A549 (cell line): ENCODE measurements at regions not wholly inside any gene's neighbourhood (a gene's known extent, or its start where the extent isn't known, plus 50 kb on each side); places are given as distances from the start of the nearest gene placed in this dataset.

ENCODE experiments used
- ATAC-seq, 2 experiments: fragments of 200-7000 bp in 1 of 2; fragments of >200 bp in 1 of 2; cut with Nextera tagmentation in 1 of 2; cut with Tn5 transposase in 1 of 2; 3 replicates each; pipeline versions ENCODE4 v1.8.0 to v1.9.1; 2018 to 2020; ENCODE audit warnings: mild to moderate bottlenecking in 1 of 2, moderate library complexity in 1 of 2
- CTCF ChIA-PET: fragments of 300-600 bp; sonication (Branson Sonifier 250); formaldehyde crosslinking; extraction: SDS; loops from one replicate; lab custom pipeline; 2021; ENCODE audit warnings: antibody characterized with exemption, inconsistent platforms; lab: Yijun Ruan, JAX
- POLR2A ChIA-PET: fragments of 350-600 bp; formaldehyde crosslinking; extraction: SDS; loops from one replicate; lab custom pipeline; 2021; ENCODE audit warnings: antibody characterized with exemption, inconsistent platforms; lab: Yijun Ruan, JAX
- DNase-seq, 2 experiments: peaks; one replicate each; pipeline versions ENCODE4 v3.0.0 to v3.0.0-alpha.2; 2011 to 2016; ENCODE audit warnings: low read depth in 1 of 2, low spot score in 1 of 2
- FAIRE-seq: peaks from 2 replicates; lab custom pipeline; 2011; peaks lifted over from hg19 to GRCh38; lab: Jason Lieb, UNC
- H3K27ac ChIP-seq, 2 experiments: fragments of >200 bp; sonication (Bioruptor Twin); formaldehyde crosslinking; 3 replicates each; pipeline ENCODE4 v1.5.1; 2016 to 2017
- H3K4me1 ChIP-seq: fragments of >200 bp; sonication (Bioruptor Twin); formaldehyde crosslinking; 3 replicates; pipeline ENCODE4 v1.6.1; 2016
- H3K4me2 ChIP-seq: fragments of >200 bp; sonication (Bioruptor Twin); formaldehyde crosslinking; 3 replicates; pipeline ENCODE4 v1.6.1; 2016
- H3K4me3 ChIP-seq: fragments of >200 bp; sonication (Bioruptor Twin); formaldehyde crosslinking; 3 replicates; pipeline ENCODE4 v1.5.1; 2016
- H3K9me3 ChIP-seq: fragments of >200 bp; sonication (Bioruptor Twin); formaldehyde crosslinking; 3 replicates; pipeline ENCODE4 v1.6.1; 2016
- BCL3 ChIP-seq: fragments of >200 bp; sonication (Bioruptor Twin); formaldehyde crosslinking; IDR thresholded peaks from 3 replicates; pipeline ENCODE4 v1.6.1; 2016
- CBX2 ChIP-seq: fragments of 200-600 bp; sonication (generic); IDR thresholded peaks from 2 replicates; pipeline ENCODE4 v1.6.1; 2016; ENCODE audit warnings: low read depth, mild to moderate bottlenecking, borderline replicate concordance
- CHD2 ChIP-seq: fragments of 150-350 bp; IDR thresholded peaks from 2 replicates; pipeline ENCODE4 v1.6.1; 2014; ENCODE audit warnings: low read length; ENCODE audit not compliant: partially characterized antibody
- CTCF ChIP-seq: fragments of >200 bp; sonication (Bioruptor Twin); formaldehyde crosslinking; IDR thresholded peaks from 3 replicates; pipeline ENCODE4 v1.5.1; 2016
- EHMT2 ChIP-seq: fragments of 200-600 bp; sonication (generic); IDR thresholded peaks from 2 replicates; pipeline ENCODE4 v1.6.1; 2016; ENCODE audit warnings: antibody characterized with exemption, low read depth, mild to moderate bottlenecking, moderate library complexity
- ELK1 ChIP-seq: fragments of 150-350 bp; IDR thresholded peaks from 2 replicates; pipeline ENCODE4 v1.6.1; 2014; ENCODE audit warnings: low read depth, mild to moderate bottlenecking, low read length
- FOSL2 ChIP-seq, 2 experiments: fragments of 450-650 bp in 1 of 2; fragments of >200 bp in 1 of 2; sonication (Bioruptor Twin) in 1 of 2; formaldehyde crosslinking; IDR thresholded peaks; 2 replicates each; pipeline versions ENCODE4 v1.5.0 to v1.6.1; 2016 to 2020; ENCODE audit warnings: mild to moderate bottlenecking in 1 of 2, moderate library complexity in 1 of 2
- GATA3 ChIP-seq: IDR thresholded peaks from 2 replicates; pipeline ENCODE4 v1.6.1; 2012; ENCODE audit warnings: borderline replicate concordance
- HDAC2 ChIP-seq: fragments of 200-600 bp; sonication (generic); IDR thresholded peaks from 2 replicates; pipeline ENCODE4 v1.6.1; 2016
- HEYL ChIP-seq: fragments of 250-450 bp; sonication (Bioruptor Pico); IDR thresholded peaks from 2 replicates; pipeline ENCODE4 v1.8.0; 2021; ENCODE audit warnings: mild to moderate bottlenecking, moderate library complexity
- JUN ChIP-seq, 2 experiments: fragments of >200 bp; sonication (Bioruptor Twin); formaldehyde crosslinking; IDR thresholded peaks; 2 replicates in 1 of 2; 3 replicates in 1 of 2; pipeline ENCODE4 v1.6.1; 2016 to 2017
- JUNB ChIP-seq: fragments of >200 bp; sonication (Bioruptor Twin); formaldehyde crosslinking; IDR thresholded peaks from 2 replicates; pipeline ENCODE4 v1.6.1; 2016
- KDM5A ChIP-seq: fragments of 200-600 bp; sonication (generic); IDR thresholded peaks from 2 replicates; pipeline ENCODE4 v1.6.1; 2016; ENCODE audit warnings: antibody characterized with exemption, mild to moderate bottlenecking
- MAFK ChIP-seq: fragments of 450-650 bp; IDR thresholded peaks from 2 replicates; pipeline ENCODE4 v1.6.1; 2014; ENCODE audit not compliant: partially characterized antibody
- MAX ChIP-seq: IDR thresholded peaks from 2 replicates; pipeline ENCODE4 v1.6.1; 2012
- MAZ ChIP-seq: fragments of 150-350 bp; IDR thresholded peaks from 2 replicates; pipeline ENCODE4 v1.6.1; 2014; ENCODE audit warnings: antibody characterized with exemption, low read depth, low read length, borderline replicate concordance
- NPAS2 ChIP-seq: fragments of 250-450 bp; sonication (Bioruptor Pico); IDR thresholded peaks from 2 replicates; pipeline ENCODE4 v1.8.0; 2022; ENCODE audit warnings: mild to moderate bottlenecking, moderate library complexity, borderline replicate concordance
- PBX3 ChIP-seq: IDR thresholded peaks from 2 replicates; pipeline ENCODE4 v1.6.1; 2012
- SREBF2 ChIP-seq: fragments of 450-650 bp; IDR thresholded peaks from 2 replicates; pipeline ENCODE4 v1.6.1; 2014; ENCODE audit warnings: mild to moderate bottlenecking, moderate library complexity
- USF2 ChIP-seq: fragments of 450-650 bp; IDR thresholded peaks from 2 replicates; pipeline ENCODE4 v1.6.1; 2014; ENCODE audit warnings: antibody characterized with exemption
- WGBS: methylation state at CpG from one replicate; pipeline ENCODE4 v1.1.6; 2017; ENCODE audit errors: missing lambda C conversion rate; 5-methylcytosine and 5-hydroxymethylcytosine counted together

GRCh38 chr9:70470050-70471015 is 55.9 kb upstream of the KLF9 start:
- ATAC-seq (peak; percentile 41 to 68; a peak in 4 of 6 replicates), FAIRE-seq (no peak), DNase-seq (peak in 1 of 2 experiments; percentile 26)
- 37% methylated on average over 9 of the region's 9 CpGs for WGBS
- Histone ChIP-seq H3K4me3 (no peak overlapping the region), H3K4me1 (peaks cover 16% of the 10 kb centered on the region), H3K27ac (peak overlapping the region; percentile 18 to 57; a peak in 3 of 6 replicates), H3K9me3 (no peaks in the 10 kb centered on the region), H3K4me2 (peak overlapping the region; percentile 52)
- TF ChIP-seq MAX (0 out of 2 replicates have a peak, but pooled peaks have one; percentile 14), USF2 (no peak), JUN (IDR thresholded peaks at IDR 0.05) (no peak)
- ChIA-PET CTCF (interaction anchor here (1.1 to 1.4 kb wide), 3 partner anchors 9 to 81 kb away, joined by 3 to 5 read pairs (median 3); no protein-coding TSS in a partner anchor), POLR2A (no interaction called here)

GRCh38 chr9:70468291-70468690 is 53.8 kb upstream of the KLF9 start:
- peaks cover 16% of the 10 kb centered on the region for H3K4me1 ChIP-seq
- no peaks in the 10 kb centered on the region for H3K9me3 ChIP-seq
- POLR2A ChIA-PET, result no interaction called here
- CTCF ChIA-PET, result interaction anchor here (0.6 kb wide), 1 partner anchor 16 kb away, joined by 3 read pairs; no protein-coding TSS in a partner anchor
- H3K27ac ChIP-seq, result no peak overlapping the region
- no peak overlapping the region for H3K4me3 ChIP-seq
- no peak for TF ChIP-seq BCL3
- no peak for TF ChIP-seq HEYL
- TF ChIP-seq NPAS2 (CRISPR knock-in tag), result no peak
- TF ChIP-seq CBX2, result no peak
- TF ChIP-seq MAX, result no peak
- no peak for TF ChIP-seq CHD2
- TF ChIP-seq MAZ, result no peak
- no peak for TF ChIP-seq JUNB
- no peak for TF ChIP-seq HDAC2
- no peak for TF ChIP-seq ELK1
- no peak for TF ChIP-seq USF2
- no peak for TF ChIP-seq KDM5A
- no peak for TF ChIP-seq GATA3
- no peak for TF ChIP-seq EHMT2
- H3K4me2 ChIP-seq, result no peak overlapping the region
- FAIRE-seq (no peak), ATAC-seq (no peak), DNase-seq (no peak)
- WGBS, result 80% methylated on average over 3 of the region's 3 CpGs

- Histone ChIP-seq H3K27ac (no peak overlapping the region), H3K4me2 (no peak overlapping the region), H3K9me3 (no peaks in the 10 kb centered on the region), H3K4me1 (peaks cover 16% of the 10 kb centered on the region), H3K4me3 (no peak overlapping the region)
- CTCF ChIA-PET, result interaction anchor here (0.8 to 2.4 kb wide), 3 partner anchors 18 to 41 kb away, joined by 3 to 7 read pairs (median 3); no protein-coding TSS in a partner anchor
- no peak for FAIRE-seq
- POLR2A ChIA-PET, result no interaction called here
- no peak for DNase-seq
- ATAC-seq, result no peak
- 77% methylated on average over 6 of the region's 6 CpGs for WGBS
- TF ChIP-seq HEYL (no peak), FOSL2 (IDR thresholded peaks at IDR 0.05) (no peak), FOSL2 (CRISPR knock-in tag; IDR thresholded peaks at IDR 0.05) (no peak), CHD2 (no peak), ELK1 (no peak), PBX3 (no peak), CTCF (no peak), MAFK (no peak), SREBF2 (no peak)
These were observed 52.6 kb upstream of the KLF9 start for GRCh38 chr9:70466976-70467561.
